SK-N-SH treated with all-trans-retinoic acid at 6 μM for 48 hours (cell line): ENCODE measurements at regions not wholly inside any gene's neighbourhood (a gene's known extent, or its start where the extent isn't known, plus 50 kb on each side); places are given as distances from the start of the nearest gene placed in this dataset.

Experiments used
- ATAC-seq: fragments of 200-7000 bp; cut with Tn5 transposase; 3 replicates; pipeline ENCODE4 v1.9.1; 2020; ENCODE audit warnings: mild to moderate bottlenecking, moderate library complexity
- ARNTL ChIP-seq: fragments of 450-650 bp; formaldehyde crosslinking; IDR thresholded peaks from 2 replicates; pipeline ENCODE4 v1.5.0; 2020; ENCODE audit warnings: low read depth, mild to moderate bottlenecking, moderate library complexity, borderline replicate concordance
- BACH2 ChIP-seq: fragments of 250-450 bp; sonication (Bioruptor Pico); IDR thresholded peaks from 2 replicates; pipeline ENCODE4 v1.9.0; 2021; ENCODE audit warnings: mild to moderate bottlenecking, borderline replicate concordance
- CSDC2 ChIP-seq: fragments of 250-450 bp; sonication (Bioruptor Pico); IDR thresholded peaks from 2 replicates; pipeline ENCODE4 v1.5.0; 2020; ENCODE audit warnings: mild to moderate bottlenecking, moderate library complexity
- ESRRG ChIP-seq: fragments of 250-450 bp; sonication (Bioruptor Pico); IDR thresholded peaks from 2 replicates; pipeline ENCODE4 v1.6.1; 2021; ENCODE audit warnings: mild to moderate bottlenecking
- GLIS3 ChIP-seq: fragments of 250-450 bp; sonication (Bioruptor Pico); IDR thresholded peaks from 2 replicates; pipeline ENCODE4 v1.5.0; 2020; ENCODE audit warnings: mild to moderate bottlenecking, moderate library complexity
- ISL1 ChIP-seq: fragments of 250-450 bp; sonication (Bioruptor Pico); IDR thresholded peaks from 2 replicates; pipeline ENCODE4 v2.1.2; 2022; ENCODE audit warnings: mild to moderate bottlenecking, moderate library complexity
- OSR1 ChIP-seq: fragments of 250-450 bp; sonication (Bioruptor Pico); IDR thresholded peaks from 2 replicates; pipeline ENCODE4 v1.8.0; 2022; ENCODE audit warnings: moderate library complexity, mild to moderate bottlenecking, inconsistent platforms
- PPARA ChIP-seq: fragments of 250-450 bp; sonication (Bioruptor Pico); IDR thresholded peaks from 2 replicates; pipeline ENCODE4 v1.5.0; 2020; ENCODE audit warnings: mild to moderate bottlenecking, borderline replicate concordance
- RARB ChIP-seq: fragments of 250-450 bp; sonication (Bioruptor Pico); IDR thresholded peaks from 2 replicates; pipeline ENCODE4 v1.8.0; 2021; ENCODE audit warnings: mild to moderate bottlenecking, moderate library complexity
- SNAI2 ChIP-seq: fragments of 250-450 bp; sonication (Bioruptor Pico); IDR thresholded peaks from 2 replicates; pipeline ENCODE4 v1.5.0; 2020; ENCODE audit warnings: mild to moderate bottlenecking, moderate library complexity
- TCF4 ChIP-seq: fragments of 250-450 bp; sonication (Bioruptor Pico); IDR thresholded peaks from 2 replicates; pipeline ENCODE4 v1.8.0; 2021; ENCODE audit warnings: mild to moderate bottlenecking, moderate library complexity, borderline replicate concordance
- TOX ChIP-seq: fragments of 250-450 bp; sonication (Bioruptor Pico); IDR thresholded peaks from 2 replicates; pipeline ENCODE4 v1.8.0; 2021; ENCODE audit warnings: mild to moderate bottlenecking, moderate library complexity, borderline replicate concordance
- ZC3H10 ChIP-seq: fragments of 250-450 bp; sonication (Bioruptor Pico); IDR thresholded peaks from 2 replicates; pipeline ENCODE4 v1.5.1; 2021; ENCODE audit warnings: mild to moderate bottlenecking, moderate library complexity
- ZFP3 ChIP-seq: fragments of 250-450 bp; sonication (Bioruptor Pico); IDR thresholded peaks from 2 replicates; pipeline ENCODE4 v1.5.0; 2020; ENCODE audit warnings: mild to moderate bottlenecking, moderate library complexity
- ZFP30 ChIP-seq: fragments of 450-650 bp; formaldehyde crosslinking; IDR thresholded peaks from 2 replicates; pipeline ENCODE4 v1.5.0; 2022; ENCODE audit warnings: mild to moderate bottlenecking, moderate library complexity
- ZNF565 ChIP-seq: fragments of 450-650 bp; formaldehyde crosslinking; conservative IDR thresholded peaks from 2 replicates; pipeline ENCODE4 v1.5.0; 2020; ENCODE audit warnings: low read depth, mild to moderate bottlenecking, moderate library complexity
- ZNF70 ChIP-seq: fragments of 450-650 bp; formaldehyde crosslinking; IDR thresholded peaks from 2 replicates; pipeline ENCODE4 v1.5.0; 2020; ENCODE audit warnings: mild to moderate bottlenecking, moderate library complexity
- ZNF8 ChIP-seq: fragments of 450-650 bp; formaldehyde crosslinking; IDR thresholded peaks from 2 replicates; pipeline ENCODE4 v1.5.0; 2020; ENCODE audit warnings: mild to moderate bottlenecking, moderate library complexity
- TF ChIP-seq, protein P1 (sequence below): fragments of 250-450 bp; sonication (Bioruptor Pico); IDR thresholded peaks from 2 replicates; pipeline ENCODE4 v1.8.0; 2020; ENCODE audit warnings: mild to moderate bottlenecking, moderate library complexity, borderline replicate concordance
- TF ChIP-seq, protein P2 (sequence below): fragments of 250-450 bp; sonication (Bioruptor Pico); IDR thresholded peaks from 2 replicates; pipeline ENCODE4 v1.8.0; 2021; ENCODE audit warnings: low read depth, mild to moderate bottlenecking, moderate library complexity, borderline replicate concordance
- TF ChIP-seq, protein P3 (sequence below): fragments of 250-450 bp; sonication (Bioruptor Pico); IDR thresholded peaks from 2 replicates; pipeline ENCODE4 v1.5.0; 2020; ENCODE audit warnings: mild to moderate bottlenecking, moderate library complexity

- TF ChIP-seq TCF4 (no peak), ARNTL (CRISPR knock-in tag) (no peak), PPARA (CRISPR knock-in tag) (no peak), ZNF8 (no peak)
- ATAC-seq: no peak
Observed at GRCh38 chr6:158897236-158897635, 78.1 kb upstream of the EZR start.

DNA sequence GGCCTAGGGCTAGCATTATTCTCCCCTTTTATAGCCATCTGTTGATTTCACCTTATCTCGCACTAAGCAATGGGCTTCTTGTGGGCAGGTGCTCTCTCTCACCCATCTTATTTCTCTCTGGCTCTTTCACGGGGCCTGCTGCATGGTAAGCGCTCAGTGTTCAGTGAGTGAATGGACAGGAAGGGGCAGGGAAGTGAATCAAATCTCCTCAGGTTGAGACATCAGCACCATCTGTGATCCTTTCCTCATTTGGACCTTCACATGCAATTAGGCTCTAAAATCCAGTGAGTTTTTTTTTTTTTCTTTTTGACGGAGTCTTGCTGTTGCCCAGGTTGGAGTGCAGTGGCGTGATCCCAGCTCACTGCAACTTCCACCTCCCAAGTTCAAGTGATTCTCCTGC, 76.5 kb upstream of the EZR start:
- ATAC-seq: no peak
- TF ChIP-seq, protein P1, sequence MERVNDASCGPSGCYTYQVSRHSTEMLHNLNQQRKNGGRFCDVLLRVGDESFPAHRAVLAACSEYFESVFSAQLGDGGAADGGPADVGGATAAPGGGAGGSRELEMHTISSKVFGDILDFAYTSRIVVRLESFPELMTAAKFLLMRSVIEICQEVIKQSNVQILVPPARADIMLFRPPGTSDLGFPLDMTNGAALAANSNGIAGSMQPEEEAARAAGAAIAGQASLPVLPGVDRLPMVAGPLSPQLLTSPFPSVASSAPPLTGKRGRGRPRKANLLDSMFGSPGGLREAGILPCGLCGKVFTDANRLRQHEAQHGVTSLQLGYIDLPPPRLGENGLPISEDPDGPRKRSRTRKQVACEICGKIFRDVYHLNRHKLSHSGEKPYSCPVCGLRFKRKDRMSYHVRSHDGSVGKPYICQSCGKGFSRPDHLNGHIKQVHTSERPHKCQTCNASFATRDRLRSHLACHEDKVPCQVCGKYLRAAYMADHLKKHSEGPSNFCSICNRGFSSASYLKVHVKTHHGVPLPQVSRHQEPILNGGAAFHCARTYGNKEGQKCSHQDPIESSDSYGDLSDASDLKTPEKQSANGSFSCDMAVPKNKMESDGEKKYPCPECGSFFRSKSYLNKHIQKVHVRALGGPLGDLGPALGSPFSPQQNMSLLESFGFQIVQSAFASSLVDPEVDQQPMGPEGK (CRISPR knock-in tag): no peak
- TF ChIP-seq, protein P2, sequence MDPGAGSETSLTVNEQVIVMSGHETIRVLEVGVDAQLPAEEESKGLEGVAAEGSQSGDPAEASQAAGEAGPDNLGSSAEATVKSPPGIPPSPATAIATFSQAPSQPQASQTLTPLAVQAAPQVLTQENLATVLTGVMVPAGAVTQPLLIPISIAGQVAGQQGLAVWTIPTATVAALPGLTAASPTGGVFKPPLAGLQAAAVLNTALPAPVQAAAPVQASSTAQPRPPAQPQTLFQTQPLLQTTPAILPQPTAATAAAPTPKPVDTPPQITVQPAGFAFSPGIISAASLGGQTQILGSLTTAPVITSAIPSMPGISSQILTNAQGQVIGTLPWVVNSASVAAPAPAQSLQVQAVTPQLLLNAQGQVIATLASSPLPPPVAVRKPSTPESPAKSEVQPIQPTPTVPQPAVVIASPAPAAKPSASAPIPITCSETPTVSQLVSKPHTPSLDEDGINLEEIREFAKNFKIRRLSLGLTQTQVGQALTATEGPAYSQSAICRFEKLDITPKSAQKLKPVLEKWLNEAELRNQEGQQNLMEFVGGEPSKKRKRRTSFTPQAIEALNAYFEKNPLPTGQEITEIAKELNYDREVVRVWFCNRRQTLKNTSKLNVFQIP (CRISPR knock-in tag): no peak
- TF ChIP-seq ZC3H10: no peak
- no peak for TF ChIP-seq OSR1 (CRISPR knock-in tag)
- no peak for TF ChIP-seq ZNF70
- no peak for TF ChIP-seq ZNF565 (CRISPR knock-in tag)
- no peak for TF ChIP-seq BACH2 (CRISPR knock-in tag)
- TF ChIP-seq SNAI2 (CRISPR knock-in tag): no peak
- no peak for TF ChIP-seq PPARA (CRISPR knock-in tag)
- no peak for TF ChIP-seq RARB (CRISPR knock-in tag)
- no peak for TF ChIP-seq ISL1
- no peak for TF ChIP-seq CSDC2 (CRISPR knock-in tag)
- no peak for TF ChIP-seq ZFP30 (CRISPR knock-in tag)
- no peak for TF ChIP-seq TCF4
- no peak for TF ChIP-seq ESRRG (CRISPR knock-in tag)
- no peak for TF ChIP-seq TOX (CRISPR knock-in tag)
- TF ChIP-seq, protein P3, sequence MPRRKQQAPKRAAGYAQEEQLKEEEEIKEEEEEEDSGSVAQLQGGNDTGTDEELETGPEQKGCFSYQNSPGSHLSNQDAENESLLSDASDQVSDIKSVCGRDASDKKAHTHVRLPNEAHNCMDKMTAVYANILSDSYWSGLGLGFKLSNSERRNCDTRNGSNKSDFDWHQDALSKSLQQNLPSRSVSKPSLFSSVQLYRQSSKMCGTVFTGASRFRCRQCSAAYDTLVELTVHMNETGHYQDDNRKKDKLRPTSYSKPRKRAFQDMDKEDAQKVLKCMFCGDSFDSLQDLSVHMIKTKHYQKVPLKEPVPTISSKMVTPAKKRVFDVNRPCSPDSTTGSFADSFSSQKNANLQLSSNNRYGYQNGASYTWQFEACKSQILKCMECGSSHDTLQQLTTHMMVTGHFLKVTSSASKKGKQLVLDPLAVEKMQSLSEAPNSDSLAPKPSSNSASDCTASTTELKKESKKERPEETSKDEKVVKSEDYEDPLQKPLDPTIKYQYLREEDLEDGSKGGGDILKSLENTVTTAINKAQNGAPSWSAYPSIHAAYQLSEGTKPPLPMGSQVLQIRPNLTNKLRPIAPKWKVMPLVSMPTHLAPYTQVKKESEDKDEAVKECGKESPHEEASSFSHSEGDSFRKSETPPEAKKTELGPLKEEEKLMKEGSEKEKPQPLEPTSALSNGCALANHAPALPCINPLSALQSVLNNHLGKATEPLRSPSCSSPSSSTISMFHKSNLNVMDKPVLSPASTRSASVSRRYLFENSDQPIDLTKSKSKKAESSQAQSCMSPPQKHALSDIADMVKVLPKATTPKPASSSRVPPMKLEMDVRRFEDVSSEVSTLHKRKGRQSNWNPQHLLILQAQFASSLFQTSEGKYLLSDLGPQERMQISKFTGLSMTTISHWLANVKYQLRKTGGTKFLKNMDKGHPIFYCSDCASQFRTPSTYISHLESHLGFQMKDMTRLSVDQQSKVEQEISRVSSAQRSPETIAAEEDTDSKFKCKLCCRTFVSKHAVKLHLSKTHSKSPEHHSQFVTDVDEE (CRISPR knock-in tag): no peak
- no peak for TF ChIP-seq ZNF8
- TF ChIP-seq ZFP3 (CRISPR knock-in tag): no peak

DNA sequence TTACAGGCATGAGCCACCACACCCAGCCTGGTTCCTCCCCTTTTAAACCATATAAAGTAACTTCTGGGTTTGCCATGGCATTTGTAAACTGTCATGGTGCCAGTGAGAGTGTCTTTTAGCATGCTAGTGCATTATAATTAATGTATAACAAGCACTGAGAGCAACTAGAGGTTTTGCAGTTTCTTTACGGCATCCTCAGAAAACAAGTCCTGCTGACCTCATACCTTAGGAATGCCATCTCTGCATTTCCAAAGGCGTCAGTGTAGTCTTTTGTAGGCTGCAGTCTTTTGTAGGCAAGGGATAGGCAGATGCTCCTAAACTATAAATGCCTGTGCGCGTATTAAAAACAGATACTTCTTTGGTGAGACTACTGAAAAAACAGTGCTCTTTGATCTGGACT, 75.0 kb upstream of the EZR start:
- peak; percentile 97 for ATAC-seq
- TF ChIP-seq TOX (CRISPR knock-in tag): no peak
- no peak for TF ChIP-seq GLIS3 (CRISPR knock-in tag)
- no peak for TF ChIP-seq ZNF565 (CRISPR knock-in tag)
- no peak for TF ChIP-seq ZFP30 (CRISPR knock-in tag)
- TF ChIP-seq PPARA (CRISPR knock-in tag): no peak
- TF ChIP-seq ZNF8: no peak
- no peak for TF ChIP-seq ESRRG (CRISPR knock-in tag)
- no peak for TF ChIP-seq BACH2 (CRISPR knock-in tag)
- no peak for TF ChIP-seq ISL1
- TF ChIP-seq ZC3H10: no peak
- TF ChIP-seq ARNTL (CRISPR knock-in tag): no peak
- TF ChIP-seq, protein P3 (CRISPR knock-in tag): no peak
- TF ChIP-seq OSR1 (CRISPR knock-in tag): no peak
